ENCODE measurements at regions not wholly inside any gene's neighbourhood (a gene's known extent, or its start where the extent isn't known, plus 50 kb on each side); places are given as distances from the start of the nearest gene placed in this dataset.
"Not testable (repeated sequence)": the region's sequence is repeated elsewhere in the genome, so short reads cannot be mapped to it uniquely, and the experiment has no call there.

GRCh38 chr13:22960827-22961226 is 220.0 kb upstream of the SGCG start:
- H4K20me1 ChIP-seq (ENCODE audit: control insufficient read depth, insufficient read depth, low read length, poor library complexity, severe bottlenecking): no peaks in the 10 kb centered on the region
- no peak overlapping the region for H3K4me3 Mint-ChIP-seq
- peaks cover 0 to 9% (median 0%) of the 10 kb centered on the region in 3 donors for H3K9me3 ChIP-seq (ENCODE audit: control extremely low read depth in 1 of 3, control insufficient read depth in 2 of 3, insufficient read depth in 1 of 3, low read length in 2 of 3)
- H3K4me1 ChIP-seq (ENCODE audit: control insufficient read depth in 2 of 2, insufficient read depth in 2 of 2, low read length in 2 of 2): no peaks in the 10 kb centered on the region
- no peak overlapping the region for H3K4me2 ChIP-seq (replicated peaks; ENCODE audit: low read depth, low read length, poor library complexity, severe bottlenecking)
- H3K4me3 ChIP-seq (ENCODE audit: control extremely low read depth in 1 of 5, extremely low read depth in 1 of 5, insufficient read depth in 1 of 5, low read depth in 2 of 5, low read length in 4 of 5): no peak overlapping the region
- no peak overlapping the region for H3K9ac ChIP-seq (ENCODE audit: low read length)
- ATAC-seq (ENCODE audit: low read depth) (no peak), DNase-seq (no peak)
- no peak overlapping the region for H3K27ac ChIP-seq (ENCODE audit: low read length in 2 of 2)
- no peaks in the 10 kb centered on the region for H3K79me2 ChIP-seq (ENCODE audit: control insufficient read depth, insufficient read depth, low read length)
- no peaks in the 10 kb centered on the region for H3K9me3 Mint-ChIP-seq (ENCODE audit: insufficient read depth)
- no peak overlapping the region for H2AFZ ChIP-seq (ENCODE audit: insufficient read depth, low read depth, low read length, poor library complexity, severe bottlenecking)
- ChIA-PET POLR2A (no interaction called here), CTCF (no interaction called here)
- H3K27me3 Mint-ChIP-seq: no peaks in the 10 kb centered on the region
- no peaks in the 10 kb centered on the region for H3K36me3 ChIP-seq (replicated peaks in 1 of 2; ENCODE audit: control extremely low read depth in 1 of 2, control insufficient read depth in 1 of 2, extremely low read depth in 1 of 2, insufficient read depth in 2 of 2, low read length in 1 of 2)
- H3K27me3 ChIP-seq (replicated peaks in 1 of 4; ENCODE audit: control extremely low read depth in 1 of 4, control insufficient read depth in 3 of 4, insufficient read depth in 4 of 4, low read length in 3 of 4): no peaks in the 10 kb centered on the region
- WGBS (ENCODE audit: insufficient coverage): 85% methylated on average over 8 of the region's 8 CpGs
- TF ChIP-seq CTCF (IDR thresholded peaks at IDR 0.05): no peak
- TF ChIP-seq EZH2 (IDR thresholded peaks at IDR 0.05; ENCODE audit: borderline replicate concordance, insufficient read depth, low read depth, low read length, poor library complexity, severe bottlenecking): no peak
- no peaks in the 10 kb centered on the region for H3K4me1 Mint-ChIP-seq
- no peak overlapping the region for H3K27ac Mint-ChIP-seq
- intact Hi-C loops (cut with micrococcal nuclease): no loop called here

- H3K79me2 ChIP-seq (ENCODE audit: control insufficient read depth, insufficient read depth, low read length); H2AFZ ChIP-seq (ENCODE audit: insufficient read depth, low read depth, low read length, poor library complexity, severe bottlenecking); H3K4me1 Mint-ChIP-seq; H3K9me3 ChIP-seq (ENCODE audit: control extremely low read depth in 1 of 3, control insufficient read depth in 2 of 3, insufficient read depth in 1 of 3, low read length in 2 of 3); H3K4me2 ChIP-seq (replicated peaks; ENCODE audit: low read depth, low read length, poor library complexity, severe bottlenecking); ATAC-seq (ENCODE audit: low read depth); H3K27me3 ChIP-seq (replicated peaks in 1 of 4; ENCODE audit: control extremely low read depth in 1 of 4, control insufficient read depth in 3 of 4, insufficient read depth in 4 of 4, low read length in 3 of 4); H3K27ac Mint-ChIP-seq; intact Hi-C loops (cut with micrococcal nuclease); DNase-seq; POLR2A ChIA-PET; H3K27ac ChIP-seq (ENCODE audit: low read length in 2 of 2); H3K4me3 Mint-ChIP-seq; H3K9me3 Mint-ChIP-seq (ENCODE audit: insufficient read depth); H3K36me3 ChIP-seq (replicated peaks in 1 of 2; ENCODE audit: control extremely low read depth in 1 of 2, control insufficient read depth in 1 of 2, extremely low read depth in 1 of 2, insufficient read depth in 2 of 2, low read length in 1 of 2); H4K20me1 ChIP-seq (ENCODE audit: control insufficient read depth, insufficient read depth, low read length, poor library complexity, severe bottlenecking); CTCF ChIA-PET; H3K4me3 ChIP-seq (ENCODE audit: control extremely low read depth in 1 of 5, extremely low read depth in 1 of 5, insufficient read depth in 1 of 5, low read depth in 2 of 5, low read length in 4 of 5); H3K9ac ChIP-seq (ENCODE audit: low read length); H3K27me3 Mint-ChIP-seq; H3K4me1 ChIP-seq (ENCODE audit: control insufficient read depth in 2 of 2, insufficient read depth in 2 of 2, low read length in 2 of 2): not testable (repeated sequence)
- 33% methylated on average over 1 of the region's 14 CpGs for WGBS (ENCODE audit: insufficient coverage)
Observed at GRCh38 chr13:22961342-22961741, 219.4 kb upstream of the SGCG start.

All from B cell (primary cell).